KG1 (cell line): ENCODE measurements at regions not wholly inside any gene's neighbourhood (a gene's known extent, or its start where the extent isn't known, plus 50 kb on each side); places are given as distances from the start of the nearest gene placed in this dataset.
"Not testable (repeated sequence)": the region's sequence is repeated elsewhere in the genome, so short reads cannot be mapped to it uniquely, and the experiment has no call there.

Source experiments
- DNase-seq: peaks from one replicate; lab custom pipeline; 2025; lab: John Stamatoyannopoulos, UW

- DNase-seq: no peak
Observed at GRCh38 chr13:87877477-87877876, 206.3 kb downstream of the SLITRK5 start.

GRCh38 chr13:87878706-87879105 lies 207.5 kb downstream of the SLITRK5 start:
- DNase-seq: no peak

- DNase-seq: no peak
Observed at GRCh38 chr13:87884884-87885283, 213.7 kb downstream of the SLITRK5 start.

GRCh38 chr13:87887459-87888123 lies 216.4 kb downstream of the SLITRK5 start:
- no peak for DNase-seq

GRCh38 chr13:87889254-87889653 lies 218.1 kb downstream of the SLITRK5 start:
- DNase-seq: no peak

- DNase-seq: no peak
Observed at GRCh38 chr13:87893186-87893585, 222.0 kb downstream of the SLITRK5 start.

GRCh38 chr13:87894059-87894458 lies 222.9 kb downstream of the SLITRK5 start:
- no peak for DNase-seq

- no peak for DNase-seq
Observed at GRCh38 chr13:87903553-87903952, 232.4 kb downstream of the SLITRK5 start.

- DNase-seq: no peak
Observed at GRCh38 chr13:87906411-87906810, 235.2 kb downstream of the SLITRK5 start.

- no peak for DNase-seq
Observed at GRCh38 chr13:87907202-87907601, 236.0 kb downstream of the SLITRK5 start.

- no peak for DNase-seq
Observed at GRCh38 chr13:87919956-87920355, 248.8 kb downstream of the SLITRK5 start.

GRCh38 chr13:87923753-87924152 lies 252.6 kb downstream of the SLITRK5 start:
- no peak for DNase-seq

GRCh38 chr13:87925006-87925405 lies 253.8 kb downstream of the SLITRK5 start:
- DNase-seq: no peak

GRCh38 chr13:87940776-87941175 lies 269.6 kb downstream of the SLITRK5 start:
- no peak for DNase-seq

GRCh38 chr13:87941226-87941625 lies 270.1 kb downstream of the SLITRK5 start:
- no peak for DNase-seq

- DNase-seq: no peak
Observed at GRCh38 chr13:87942205-87942604, 271.0 kb downstream of the SLITRK5 start.

- DNase-seq: no peak
Observed at GRCh38 chr13:87944038-87944437, 272.9 kb downstream of the SLITRK5 start.

GRCh38 chr13:87952377-87952776 lies 281.2 kb downstream of the SLITRK5 start:
- DNase-seq: no peak

GRCh38 chr13:87953381-87953780 lies 282.2 kb downstream of the SLITRK5 start:
- no peak for DNase-seq

GRCh38 chr13:87954091-87954490 lies 282.9 kb downstream of the SLITRK5 start:
- DNase-seq: no peak

- DNase-seq: no peak
Observed at GRCh38 chr13:87961546-87961945, 290.4 kb downstream of the SLITRK5 start.

GRCh38 chr13:87972568-87972967 lies 301.4 kb downstream of the SLITRK5 start:
- no peak for DNase-seq

- DNase-seq: no peak
Observed at GRCh38 chr13:87975035-87975434, 303.9 kb downstream of the SLITRK5 start.

GRCh38 chr13:87976650-87977049 lies 305.5 kb downstream of the SLITRK5 start:
- not testable (repeated sequence) for DNase-seq
